ENCODE measurements at regions not wholly inside any gene's neighbourhood (a gene's known extent, or its start where the extent isn't known, plus 50 kb on each side); places are given as distances from the start of the nearest gene placed in this dataset.

DNA sequence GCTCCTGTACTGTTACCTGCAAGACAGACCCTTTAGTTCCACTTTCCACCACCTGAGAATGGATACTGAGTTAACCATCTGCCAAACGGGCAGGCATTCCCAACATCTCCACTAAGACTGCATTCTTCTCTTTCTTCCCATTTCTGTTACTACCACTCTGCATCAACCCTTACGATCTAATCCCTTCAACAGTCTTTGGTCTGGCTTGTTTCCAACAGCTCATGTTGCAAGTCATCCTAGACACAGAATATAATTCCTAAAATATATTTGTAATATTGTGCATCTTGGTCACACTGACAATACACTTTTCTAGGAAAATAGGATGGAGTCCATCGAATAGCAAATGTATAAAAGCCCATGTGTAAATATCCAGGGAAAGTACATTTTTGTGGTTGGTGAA, 166.7 kb downstream of the SIPA1L2 start:
- no peaks in the 10 kb centered on the region for H3K9me3 Mint-ChIP-seq (ENCODE audit: unreplicated experiment)
- Histone ChIP-seq H3K4me3 (ENCODE audit: low read depth, low read length) (no peak overlapping the region), H3K4me1 (peaks cover 18% of the 10 kb centered on the region), H3K36me3 (ENCODE audit: control insufficient read depth, insufficient read depth, low read length) (no peaks in the 10 kb centered on the region), H3K27me3 (replicated peaks; ENCODE audit: control insufficient read depth, insufficient read depth, low read length) (no peaks in the 10 kb centered on the region), H3K9me3 (no peaks in the 10 kb centered on the region)
- DNase-seq: no peak
- TF ChIP-seq CTCF (IDR thresholded peaks at IDR 0.05; ENCODE audit: insufficient read depth in 1 of 2, low read depth in 1 of 2, low read length in 1 of 2, severe bottlenecking in 1 of 2, unreplicated experiment in 1 of 2): no peak
- intact Hi-C loops (cut with micrococcal nuclease; ENCODE audit: unreplicated experiment): no loop called here
- no peak overlapping the region for H3K4me3 Mint-ChIP-seq (ENCODE audit: unreplicated experiment)
- no peaks in the 10 kb centered on the region for H3K27me3 Mint-ChIP-seq (ENCODE audit: insufficient read depth, unreplicated experiment)
- BruUV-seq (replicated peaks): no TSS peak
- peaks cover 10% of the 10 kb centered on the region for H3K36me3 Mint-ChIP-seq (ENCODE audit: insufficient read depth, unreplicated experiment)
- ChIA-PET CTCF (no interaction called here), POLR2A (no interaction called here)
- no peak overlapping the region for H3K27ac Mint-ChIP-seq (ENCODE audit: unreplicated experiment)
- H3K4me1 Mint-ChIP-seq (ENCODE audit: low read depth, unreplicated experiment): peaks cover 15% of the 10 kb centered on the region

DNA sequence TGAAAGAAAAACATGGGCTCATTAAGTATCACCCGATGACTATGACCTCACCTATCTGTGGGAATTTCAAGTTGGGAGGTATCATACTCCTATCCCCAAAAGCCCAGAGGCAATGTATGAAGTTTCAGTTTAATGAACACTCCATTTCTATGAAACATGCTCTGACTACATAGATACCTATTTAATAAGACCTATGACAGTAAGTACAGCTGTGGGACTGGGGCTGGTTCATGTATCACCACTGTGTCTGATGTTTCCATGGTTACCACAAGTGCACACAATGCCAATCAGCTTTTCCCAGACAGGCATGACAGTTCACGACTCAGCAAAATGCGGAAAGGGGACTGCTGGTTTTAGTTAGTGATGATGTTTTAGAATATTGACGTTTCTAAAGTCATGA, 167.7 kb downstream of the SIPA1L2 start:
- POLR2A ChIA-PET: no interaction called here
- peaks cover 15% of the 10 kb centered on the region for H3K4me1 Mint-ChIP-seq (ENCODE audit: low read depth, unreplicated experiment)
- intact Hi-C loops (cut with micrococcal nuclease; ENCODE audit: unreplicated experiment): no loop called here
- peaks cover 10% of the 10 kb centered on the region for H3K36me3 Mint-ChIP-seq (ENCODE audit: insufficient read depth, unreplicated experiment)
- no peak overlapping the region for H3K27ac Mint-ChIP-seq (ENCODE audit: unreplicated experiment)
- H3K4me1 ChIP-seq: peaks cover 18% of the 10 kb centered on the region
- TF ChIP-seq CTCF (IDR thresholded peaks at IDR 0.05; ENCODE audit: insufficient read depth in 1 of 2, low read depth in 1 of 2, low read length in 1 of 2, severe bottlenecking in 1 of 2, unreplicated experiment in 1 of 2): no peak
- no peaks in the 10 kb centered on the region for H3K27me3 Mint-ChIP-seq (ENCODE audit: insufficient read depth, unreplicated experiment)
- no peak overlapping the region for H3K4me3 Mint-ChIP-seq (ENCODE audit: unreplicated experiment)
- H3K27me3 ChIP-seq (replicated peaks; ENCODE audit: control insufficient read depth, insufficient read depth, low read length): no peaks in the 10 kb centered on the region
- DNase-seq: no peak
- H3K9me3 ChIP-seq: no peaks in the 10 kb centered on the region
- BruUV-seq (replicated peaks): no TSS peak
- no peak overlapping the region for H3K4me3 ChIP-seq (ENCODE audit: low read depth, low read length)
- H3K9me3 Mint-ChIP-seq (ENCODE audit: unreplicated experiment): no peaks in the 10 kb centered on the region
- CTCF ChIA-PET: no interaction called here
- H3K36me3 ChIP-seq (ENCODE audit: control insufficient read depth, insufficient read depth, low read length): no peaks in the 10 kb centered on the region

GRCh38 chr1:232459826-232460225, 170.1 kb downstream of the SIPA1L2 start:
- BruUV-seq (replicated peaks): no TSS peak

More at GRCh38 chr1:232459826-232460225, 170.1 kb downstream of the SIPA1L2 start:
- Histone ChIP-seq H3K4me1 (peaks cover 18% of the 10 kb centered on the region), H3K4me3 (ENCODE audit: low read depth, low read length) (no peak overlapping the region), H3K9me3 (no peaks in the 10 kb centered on the region), H3K36me3 (ENCODE audit: control insufficient read depth, insufficient read depth, low read length) (no peaks in the 10 kb centered on the region), H3K27me3 (replicated peaks; ENCODE audit: control insufficient read depth, insufficient read depth, low read length) (no peaks in the 10 kb centered on the region)
- Mint-ChIP-seq H3K27ac (ENCODE audit: unreplicated experiment) (peak overlapping the region; percentile 33), H3K4me3 (ENCODE audit: unreplicated experiment) (no peak overlapping the region), H3K4me1 (ENCODE audit: low read depth, unreplicated experiment) (peaks cover 15% of the 10 kb centered on the region), H3K36me3 (ENCODE audit: insufficient read depth, unreplicated experiment) (peaks cover 10% of the 10 kb centered on the region), H3K9me3 (ENCODE audit: unreplicated experiment) (no peaks in the 10 kb centered on the region), H3K27me3 (ENCODE audit: insufficient read depth, unreplicated experiment) (no peaks in the 10 kb centered on the region)
- TF ChIP-seq CTCF (IDR thresholded peaks at IDR 0.05; ENCODE audit: insufficient read depth in 1 of 2, low read depth in 1 of 2, low read length in 1 of 2, severe bottlenecking in 1 of 2, unreplicated experiment in 1 of 2): no peak
- intact Hi-C loops (cut with micrococcal nuclease; ENCODE audit: unreplicated experiment): no loop called here
- ChIA-PET CTCF (interaction anchor here (0.5 to 0.6 kb wide), 2 partner anchors 128 to 357 kb away, joined by 3 read pairs; no protein-coding TSS in a partner anchor), POLR2A (interaction anchor here (0.5 kb wide), 1 partner anchor 184 kb away, joined by 4 read pairs; no protein-coding TSS in a partner anchor)
- DNase-seq: peak; percentile 24 to 45
